SHP77 treated with DMSO at 0.1 percent for 48 hours (cell line): ENCODE measurements at regions not wholly inside any gene's neighbourhood (a gene's known extent, or its start where the extent isn't known, plus 50 kb on each side); places are given as distances from the start of the nearest gene placed in this dataset.
"Not testable (repeated sequence)": the region's sequence is repeated elsewhere in the genome, so short reads cannot be mapped to it uniquely, and the experiment has no call there.

Experiments used
- DNase-seq: peaks from one replicate; lab custom pipeline; 2025; lab: John Stamatoyannopoulos, UW

GRCh38 chrX:45485719-45486118 is 285.0 kb upstream of the DIPK2B start:
- DNase-seq, result no peak

GRCh38 chrX:45479835-45480422 is 279.3 kb upstream of the DIPK2B start:
- DNase-seq, result no peak

- DNase-seq, result no peak
Observed at GRCh38 chrX:45479196-45479834, 278.6 kb upstream of the DIPK2B start.

GRCh38 chrX:45472968-45473367 is 272.3 kb upstream of the DIPK2B start:
- DNase-seq, result no peak

GRCh38 chrX:45467537-45467936 is 266.9 kb upstream of the DIPK2B start:
- not testable (repeated sequence) for DNase-seq

GRCh38 chrX:45455732-45456131 is 255.1 kb upstream of the DIPK2B start:
- DNase-seq, result not testable (repeated sequence)

- DNase-seq, result no peak
Observed at GRCh38 chrX:45454290-45454689, 253.6 kb upstream of the DIPK2B start.

GRCh38 chrX:45449982-45450381 is 249.3 kb upstream of the DIPK2B start:
- no peak for DNase-seq

GRCh38 chrX:45447995-45448394 is 247.3 kb upstream of the DIPK2B start:
- no peak for DNase-seq

GRCh38 chrX:45447331-45447730 is 246.7 kb upstream of the DIPK2B start:
- DNase-seq, result no peak

- no peak for DNase-seq
Observed at GRCh38 chrX:45445745-45446412, 245.2 kb upstream of the DIPK2B start.

- DNase-seq, result no peak
Observed at GRCh38 chrX:45437186-45437585, 236.5 kb upstream of the DIPK2B start.

- no peak for DNase-seq
Observed at GRCh38 chrX:45435481-45435880, 234.8 kb upstream of the DIPK2B start.

GRCh38 chrX:45434231-45434630 is 233.6 kb upstream of the DIPK2B start:
- DNase-seq, result no peak

- DNase-seq, result no peak
Observed at GRCh38 chrX:45428831-45429230, 228.2 kb upstream of the DIPK2B start.

GRCh38 chrX:45424326-45424725 is 223.7 kb upstream of the DIPK2B start:
- no peak for DNase-seq

GRCh38 chrX:45422216-45422925 is 221.7 kb upstream of the DIPK2B start:
- no peak for DNase-seq

- DNase-seq, result no peak
Observed at GRCh38 chrX:45421806-45422205, 221.1 kb upstream of the DIPK2B start.

- DNase-seq, result no peak
Observed at GRCh38 chrX:45404206-45404605, 203.5 kb upstream of the DIPK2B start.

GRCh38 chrX:45401923-45402322 is 201.2 kb upstream of the DIPK2B start:
- no peak for DNase-seq

- DNase-seq, result not testable (repeated sequence)
Observed at GRCh38 chrX:45400951-45401725, 200.5 kb upstream of the DIPK2B start.
